ENCODE measurements at regions not wholly inside any gene's neighbourhood (a gene's known extent, or its start where the extent isn't known, plus 50 kb on each side); places are given as distances from the start of the nearest gene placed in this dataset.

GRCh38 chr6:121830736-121831135 is 395.3 kb downstream of the GJA1 start:
- WGBS, 2 donors = 28 to 35% methylated on average over 1 of the region's 1 CpG
- H3K27me3 ChIP-seq = no peaks in the 10 kb centered on the region
- H3K36me3 ChIP-seq = no peaks in the 10 kb centered on the region
- no peak overlapping the region for H3K27ac ChIP-seq
- no peak for DNase-seq (ENCODE audit: low spot score in 2 of 2)
- no peaks in the 10 kb centered on the region for H3K9me3 ChIP-seq
- H3K4me1 ChIP-seq = peaks cover 0 to 8% (median 0%) of the 10 kb centered on the region in 4 donors
- no peak for TF ChIP-seq EP300 (IDR thresholded peaks at IDR 0.05)
- TF ChIP-seq CTCF (IDR thresholded peaks at IDR 0.05) = no peak
- TF ChIP-seq POLR2A (IDR thresholded peaks at IDR 0.05) = no peak
- no peak overlapping the region for H3K4me3 ChIP-seq

GRCh38 chr6:121835662-121836061 is 400.2 kb downstream of the GJA1 start:
- H3K27me3 ChIP-seq = no peaks in the 10 kb centered on the region
- no peaks in the 10 kb centered on the region for H3K36me3 ChIP-seq
- peaks cover 0 to 6% (median 0%) of the 10 kb centered on the region in 4 donors for H3K4me1 ChIP-seq
- no peak overlapping the region for H3K4me3 ChIP-seq
- no peak for DNase-seq (ENCODE audit: low spot score in 2 of 2)
- TF ChIP-seq CTCF (IDR thresholded peaks at IDR 0.05) = no peak
- TF ChIP-seq POLR2A (IDR thresholded peaks at IDR 0.05) = no peak
- TF ChIP-seq EP300 (IDR thresholded peaks at IDR 0.05) = no peak
- no peak overlapping the region for H3K27ac ChIP-seq
- no peaks in the 10 kb centered on the region for H3K9me3 ChIP-seq
- 88 to 90% methylated on average over 2 of the region's 2 CpGs for WGBS, 2 donors

DNA sequence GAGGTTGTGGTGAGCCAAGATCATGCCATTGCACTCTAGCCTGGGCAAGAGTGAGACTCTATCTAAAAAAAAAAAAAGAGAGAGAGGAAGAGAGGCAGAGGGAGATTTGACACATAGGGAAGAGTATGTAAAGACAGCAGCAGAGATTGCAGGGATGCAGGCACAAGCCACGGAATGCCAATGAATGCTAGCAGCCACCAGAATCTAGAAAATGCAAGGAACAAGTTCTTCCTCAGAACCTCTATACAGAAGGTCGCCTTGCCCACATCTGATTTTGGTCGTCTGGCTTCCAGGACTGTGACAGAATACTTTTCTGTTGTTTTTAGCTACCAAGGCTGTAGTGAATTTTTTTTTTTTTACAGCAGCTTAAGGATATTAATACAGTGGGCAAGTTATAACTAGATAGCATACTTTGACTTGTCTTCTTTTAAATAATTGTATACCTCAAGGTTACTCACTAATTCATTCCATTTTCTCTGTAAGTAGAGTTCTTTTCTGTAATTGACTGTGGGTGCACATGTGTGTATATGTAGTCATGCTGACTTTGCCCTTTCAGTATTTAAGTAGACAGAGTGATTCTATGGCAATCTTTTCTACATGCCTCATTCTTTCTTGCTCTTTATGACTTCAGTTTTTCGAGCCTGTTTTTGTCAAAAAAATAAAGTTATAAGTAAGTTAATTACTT is 402.2 kb downstream of the GJA1 start:
- H3K9me3 ChIP-seq = no peaks in the 10 kb centered on the region
- H3K27me3 ChIP-seq = no peaks in the 10 kb centered on the region
- DNase-seq (ENCODE audit: low spot score in 2 of 2) = no peak
- TF ChIP-seq CTCF (IDR thresholded peaks at IDR 0.05) (no peak), EP300 (IDR thresholded peaks at IDR 0.05) (no peak), POLR2A (IDR thresholded peaks at IDR 0.05) (no peak)
- H3K4me3 ChIP-seq = no peak overlapping the region
- H3K4me1 ChIP-seq = no peaks in the 10 kb centered on the region
- H3K27ac ChIP-seq = no peak overlapping the region
- 80 to 85% methylated on average over 4 of the region's 4 CpGs for WGBS, 2 donors
- no peaks in the 10 kb centered on the region for H3K36me3 ChIP-seq

DNA sequence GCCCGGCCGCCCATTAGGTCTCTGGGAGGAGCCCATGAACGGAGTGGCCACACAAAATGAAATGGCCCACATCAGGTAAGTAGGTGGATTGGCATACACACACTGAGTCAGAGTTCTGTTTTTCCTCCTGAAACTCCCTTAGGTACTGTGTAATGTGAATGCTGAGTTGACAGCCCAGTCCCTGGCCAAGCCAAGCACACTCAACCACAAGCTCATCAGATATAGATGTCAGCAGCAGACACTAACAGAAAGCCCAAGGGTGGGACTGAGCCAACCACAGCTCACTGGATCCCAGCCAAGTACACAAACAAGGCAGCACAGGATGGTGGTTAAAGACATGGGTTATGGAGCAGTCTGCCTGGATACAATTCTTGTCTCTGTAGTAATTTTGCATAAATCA is 403.4 kb downstream of the GJA1 start:
- WGBS, 2 donors = 88 to 93% methylated on average over 3 of the region's 3 CpGs

More for the DNA sequence above, 403.4 kb downstream of the GJA1 start:
- Histone ChIP-seq H3K27me3 (no peaks in the 10 kb centered on the region), H3K27ac (no peak overlapping the region), H3K4me1 (no peaks in the 10 kb centered on the region), H3K4me3 (no peak overlapping the region), H3K9me3 (no peaks in the 10 kb centered on the region), H3K36me3 (no peaks in the 10 kb centered on the region)
- DNase-seq (ENCODE audit: low spot score in 2 of 2) = no peak
- TF ChIP-seq POLR2A (IDR thresholded peaks at IDR 0.05) = no peak
- no peak for TF ChIP-seq EP300 (IDR thresholded peaks at IDR 0.05)
- no peak for TF ChIP-seq CTCF (IDR thresholded peaks at IDR 0.05)

Measured in tibial nerve (tissue), 4 donors.